GM21515 (cell line): ENCODE measurements at regions not wholly inside any gene's neighbourhood (a gene's known extent, or its start where the extent isn't known, plus 50 kb on each side); places are given as distances from the start of the nearest gene placed in this dataset.
"Not testable (repeated sequence)": the region's sequence is repeated elsewhere in the genome, so short reads cannot be mapped to it uniquely, and the experiment has no call there.

Source experiments
- ATAC-seq: cut with Tn5 transposase; IDR thresholded peaks from one replicate; pipeline ENCODE4 v1.9.1; 2021; ENCODE audit not compliant: unreplicated experiment

DNA sequence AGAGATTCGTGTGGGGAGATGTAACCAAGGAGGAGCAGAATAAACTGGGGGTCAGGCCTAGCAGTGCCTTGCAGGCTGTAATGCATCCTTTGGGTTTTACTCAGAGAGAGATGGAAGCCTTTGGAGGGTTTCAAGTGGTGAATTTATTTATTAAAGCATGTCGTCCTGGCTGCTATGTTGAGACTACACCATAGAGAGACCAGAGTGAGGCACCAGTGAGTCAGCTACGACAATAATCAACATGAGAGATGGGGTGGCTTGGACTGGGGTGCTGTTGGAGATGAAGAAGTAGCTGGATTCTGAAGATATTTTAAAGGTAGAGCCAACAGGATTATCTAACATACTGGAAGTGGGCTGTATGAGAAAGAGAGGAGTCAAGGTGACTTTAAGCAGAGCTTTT, 335.3 kb upstream of the ARHGEF26 start:
- no peak for ATAC-seq

DNA sequence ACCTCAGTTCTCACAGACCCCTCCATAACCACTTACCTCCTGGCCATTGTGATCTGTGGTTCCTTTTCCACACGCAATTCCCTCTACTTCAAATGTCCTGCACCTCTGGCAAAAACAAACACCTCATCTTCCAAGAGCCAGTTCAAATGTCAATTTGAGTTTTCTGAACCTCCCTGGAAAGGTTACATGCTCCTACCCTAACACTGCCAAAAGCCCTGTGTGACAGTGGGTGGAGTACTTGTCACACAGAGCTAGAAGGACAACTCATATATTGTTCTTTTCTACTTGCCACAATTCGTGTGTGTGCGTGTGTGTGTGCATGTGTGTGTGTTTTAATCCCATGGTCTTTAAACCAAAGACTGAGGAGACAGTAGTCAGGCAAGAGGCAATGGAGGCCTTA, 331.8 kb upstream of the ARHGEF26 start:
- ATAC-seq = no peak

DNA sequence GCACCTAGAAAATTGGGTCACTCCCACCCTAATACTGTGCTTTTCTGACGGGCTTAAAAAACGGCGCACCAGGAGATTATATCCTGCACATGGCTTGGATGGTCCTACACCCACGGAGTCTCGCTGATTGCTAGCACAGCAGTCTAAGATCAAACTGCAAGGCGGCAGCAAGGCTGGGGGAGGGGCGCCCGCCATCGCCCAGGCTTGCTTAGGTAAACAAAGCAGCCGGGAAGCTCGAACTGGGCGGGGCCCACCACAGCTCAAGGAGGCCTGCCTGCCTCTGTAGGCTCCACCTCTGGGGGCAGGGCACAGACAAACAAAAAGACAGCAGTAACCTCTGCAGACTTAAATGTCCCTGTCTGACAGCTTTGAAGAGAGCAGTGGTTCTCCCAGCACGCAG, 324.1 kb upstream of the ARHGEF26 start:
- ATAC-seq = not testable (repeated sequence)

DNA sequence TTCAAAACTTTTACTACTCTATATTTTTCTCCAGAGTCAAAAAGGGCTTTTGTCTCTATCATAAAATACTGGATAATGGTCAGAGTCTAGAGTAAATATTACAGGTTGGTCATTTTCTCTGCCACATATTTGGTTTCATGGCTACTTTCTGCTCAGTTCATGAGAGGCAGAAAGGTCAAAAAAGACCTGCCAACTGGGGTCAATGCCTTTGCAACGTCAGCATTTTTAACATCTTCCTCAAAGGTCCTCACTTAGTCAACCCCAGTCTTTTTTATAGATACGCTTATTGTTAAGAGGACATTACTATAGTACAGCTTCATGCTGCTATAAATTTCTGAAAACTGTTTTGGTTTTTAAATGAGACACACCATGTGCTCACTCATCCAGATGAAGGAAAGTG, 312.1 kb upstream of the ARHGEF26 start:
- no peak for ATAC-seq

DNA sequence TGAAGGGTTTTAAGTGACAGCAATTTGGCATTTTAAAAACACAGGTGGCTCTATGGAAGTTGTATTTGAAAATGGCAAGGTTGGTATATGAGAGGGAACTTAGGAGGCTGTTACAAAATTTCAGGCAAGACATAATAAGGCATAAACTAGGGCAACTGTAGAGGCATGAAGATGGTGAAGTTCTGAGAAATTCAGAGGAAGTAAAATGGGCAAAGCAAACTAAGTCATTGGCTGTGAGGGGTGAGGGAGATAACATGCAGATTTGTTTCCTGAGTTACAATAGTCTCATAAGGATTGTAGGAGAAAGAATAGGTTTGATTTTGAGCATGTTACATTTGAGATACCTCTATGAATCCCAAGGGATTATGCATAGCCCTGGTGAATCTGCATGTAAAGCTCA, 302.9 kb upstream of the ARHGEF26 start:
- ATAC-seq = no peak

DNA sequence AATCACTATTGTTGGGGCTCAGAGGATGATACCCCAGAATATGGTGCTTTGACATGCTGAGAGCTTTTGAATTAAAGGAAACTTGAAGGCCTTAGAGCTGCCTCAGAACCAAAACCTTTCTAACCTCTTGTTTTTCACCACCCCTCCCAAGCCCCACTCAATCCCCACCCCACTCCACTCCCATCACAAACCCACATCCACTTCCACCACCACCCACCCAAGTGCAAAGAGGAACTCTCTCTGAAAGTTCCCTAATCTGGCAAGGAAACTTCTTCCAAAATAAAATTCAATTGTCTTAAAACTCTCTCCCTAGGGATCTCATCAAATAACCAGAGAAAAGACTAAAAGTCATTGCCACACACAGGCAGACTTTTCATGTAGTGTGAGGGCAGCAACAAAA, 301.2 kb upstream of the ARHGEF26 start:
- ATAC-seq = no peak

DNA sequence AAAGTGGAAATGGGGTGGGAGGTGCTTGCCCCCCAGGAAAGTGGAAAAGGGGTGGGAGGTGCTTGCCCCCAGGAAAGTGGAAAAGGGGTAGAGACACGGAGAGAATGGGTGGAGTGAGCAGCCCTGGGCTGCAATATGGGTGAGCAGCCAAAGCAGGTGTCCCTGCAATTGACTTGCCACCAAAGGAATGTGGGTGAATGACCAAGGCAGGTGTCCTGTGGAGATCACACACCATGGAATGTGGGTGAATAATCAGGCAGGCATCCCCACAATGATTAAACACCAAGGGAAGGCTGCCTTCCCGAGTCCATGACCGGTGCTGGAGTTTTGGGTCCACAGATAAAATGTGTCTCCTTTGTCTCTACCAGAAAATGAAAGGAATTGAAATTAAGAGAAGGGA, 292.8 kb upstream of the ARHGEF26 start:
- not testable (repeated sequence) for ATAC-seq

DNA sequence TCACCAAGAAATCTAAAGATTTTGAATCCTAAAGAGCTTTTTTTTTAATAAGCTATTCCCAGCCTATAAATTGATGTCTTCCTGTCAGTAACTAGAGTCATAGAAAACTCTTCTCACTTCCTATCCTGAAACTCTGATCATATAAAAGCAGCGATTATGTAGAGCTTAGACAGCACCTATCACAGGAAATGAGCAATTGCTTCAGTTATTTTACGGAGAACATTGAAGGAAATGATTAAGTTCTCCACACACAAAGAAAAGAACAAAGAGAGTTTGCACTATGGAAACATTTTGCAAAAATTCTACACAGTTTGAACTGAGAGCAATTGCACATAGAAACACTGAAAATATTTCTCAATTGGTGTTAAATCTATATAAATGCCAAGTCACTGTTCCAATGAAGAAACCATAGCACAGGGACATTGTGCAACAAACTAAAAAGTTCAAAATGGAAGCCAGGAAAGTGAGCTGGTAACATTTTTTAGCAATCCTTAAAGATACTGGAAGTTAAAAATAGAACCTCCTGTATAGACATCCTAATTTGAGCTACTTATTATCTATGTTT, 291.5 kb upstream of the ARHGEF26 start:
- no peak for ATAC-seq

DNA sequence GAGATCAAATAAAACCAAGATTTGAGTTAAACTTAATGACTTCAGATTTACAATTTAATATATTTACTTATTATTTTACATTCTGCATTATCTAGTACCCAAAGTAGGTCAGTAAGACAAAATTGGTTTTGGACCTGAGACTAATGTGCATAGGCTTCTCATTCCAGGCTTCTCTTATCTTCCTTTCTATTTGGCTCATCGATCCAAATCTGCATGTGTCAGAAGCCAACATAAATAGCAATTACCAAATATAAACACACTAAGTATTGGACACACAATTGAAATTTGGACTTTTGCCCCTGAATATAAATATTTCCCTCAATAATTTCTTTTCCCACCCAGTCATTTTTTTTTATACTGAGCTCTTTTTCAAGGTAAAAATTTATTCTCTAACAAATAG, 290.6 kb upstream of the ARHGEF26 start:
- no peak for ATAC-seq

DNA sequence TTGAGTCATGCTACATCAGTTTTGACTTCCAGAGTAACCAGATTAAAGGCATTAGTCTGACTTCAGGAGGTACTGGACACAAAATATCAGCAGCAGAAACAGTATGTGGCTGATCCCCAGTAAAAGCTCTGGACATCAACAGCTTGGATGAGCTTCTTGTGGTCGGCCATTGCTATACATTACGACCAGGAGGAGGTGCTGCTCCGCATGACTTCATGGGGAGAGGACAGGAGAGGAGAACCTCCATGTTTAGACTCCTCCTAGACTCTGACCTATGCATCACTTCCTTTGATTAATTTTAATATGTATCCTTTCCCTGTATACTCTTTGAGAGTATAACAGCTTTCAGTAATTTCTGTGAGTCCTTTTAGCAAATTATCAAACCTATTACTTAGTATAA, 285.6 kb upstream of the ARHGEF26 start:
- peak; percentile 78 for ATAC-seq

DNA sequence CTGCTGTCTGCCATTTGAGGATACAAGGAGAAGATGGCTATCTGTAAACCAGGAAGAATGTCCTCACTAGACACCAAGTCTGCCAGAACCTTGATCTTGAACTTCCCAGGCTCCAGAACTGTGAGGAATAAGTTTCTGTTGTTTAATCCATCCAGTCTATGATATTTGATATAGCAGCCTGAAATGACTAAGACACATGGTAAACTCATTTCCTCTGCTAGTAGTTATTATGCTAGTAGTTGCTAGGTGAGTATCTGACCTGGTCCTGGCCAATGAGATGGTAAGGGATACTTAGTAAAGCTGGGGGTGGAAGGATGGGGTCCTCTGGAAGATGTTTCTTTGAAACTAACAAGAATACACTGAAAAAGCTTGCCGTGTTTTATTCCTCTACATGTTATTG, 280.7 kb upstream of the ARHGEF26 start:
- no peak for ATAC-seq

DNA sequence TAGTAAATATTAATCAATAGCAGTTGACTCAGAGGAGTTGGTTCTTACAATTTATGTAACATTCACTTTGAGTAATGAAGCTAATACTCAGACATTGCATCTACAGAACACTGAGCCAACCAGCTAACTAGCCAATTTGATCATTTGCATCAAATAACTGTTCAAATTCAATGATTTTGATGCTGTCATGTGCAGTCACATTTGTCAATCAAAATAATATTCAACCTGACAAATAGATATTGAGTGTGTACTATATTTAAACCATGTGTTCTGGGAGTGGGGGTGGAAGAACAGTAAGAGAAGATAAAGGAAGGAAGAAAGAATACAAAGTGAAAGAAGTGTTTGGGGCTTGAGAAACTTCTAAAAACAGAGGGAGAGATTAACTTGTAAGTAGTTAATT, 277.2 kb upstream of the ARHGEF26 start:
- no peak for ATAC-seq

DNA sequence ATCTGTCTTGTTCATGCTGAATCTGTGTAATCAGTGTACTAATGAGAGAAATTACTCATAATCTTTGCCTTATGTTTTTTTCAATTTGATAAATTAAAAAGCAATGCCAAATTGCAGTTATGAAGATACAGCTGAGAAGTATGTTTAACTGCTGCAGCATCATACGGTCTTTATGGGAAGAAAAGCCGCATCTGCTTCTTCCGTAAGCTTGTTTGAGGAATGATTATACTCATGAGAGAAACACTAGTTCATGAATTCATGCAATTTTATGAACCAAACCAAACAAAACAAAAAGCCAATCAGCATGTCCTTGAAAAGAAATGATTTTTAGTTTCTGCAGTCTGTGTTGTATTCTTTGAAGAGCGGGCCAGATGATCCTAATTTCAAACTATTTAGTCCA, 275.9 kb upstream of the ARHGEF26 start:
- no peak for ATAC-seq

DNA sequence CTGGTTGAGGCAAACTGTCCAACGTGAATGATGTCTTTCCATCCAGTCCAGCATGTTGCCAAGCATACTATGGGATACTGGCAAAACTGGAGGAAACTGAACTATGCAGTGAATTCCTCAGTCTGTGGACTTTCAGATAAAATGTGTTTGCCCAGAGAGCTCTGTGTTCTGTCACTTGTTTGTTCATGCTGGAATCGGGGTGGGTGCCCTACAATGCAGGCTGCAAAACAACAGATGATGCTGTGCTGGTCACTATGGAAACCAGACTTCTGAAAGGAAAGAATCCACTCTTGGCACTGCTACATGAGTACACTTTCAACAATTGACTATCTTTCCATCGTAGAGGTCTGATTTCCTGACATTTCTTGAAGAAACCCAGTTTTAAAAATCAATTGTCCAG, 272.5 kb upstream of the ARHGEF26 start:
- ATAC-seq = no peak

DNA sequence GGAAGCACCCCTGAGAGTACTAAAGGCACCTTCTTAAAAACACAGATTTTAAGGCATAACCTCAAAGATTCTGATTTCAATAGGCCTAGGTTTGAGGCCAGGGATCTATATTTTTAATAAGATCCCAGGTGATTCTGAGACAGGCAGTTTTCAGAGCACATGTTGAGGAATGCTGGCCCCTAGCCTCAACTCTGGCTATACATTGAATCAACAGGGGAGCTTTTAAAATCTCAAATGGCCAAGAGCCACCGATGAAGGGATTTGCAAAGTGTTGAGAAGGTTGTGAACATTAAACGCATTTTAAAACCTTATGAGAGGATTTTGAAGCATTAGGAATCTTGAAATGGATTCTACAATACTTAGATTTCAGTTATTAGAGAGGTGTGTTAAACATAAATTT, 268.8 kb upstream of the ARHGEF26 start:
- no peak for ATAC-seq

DNA sequence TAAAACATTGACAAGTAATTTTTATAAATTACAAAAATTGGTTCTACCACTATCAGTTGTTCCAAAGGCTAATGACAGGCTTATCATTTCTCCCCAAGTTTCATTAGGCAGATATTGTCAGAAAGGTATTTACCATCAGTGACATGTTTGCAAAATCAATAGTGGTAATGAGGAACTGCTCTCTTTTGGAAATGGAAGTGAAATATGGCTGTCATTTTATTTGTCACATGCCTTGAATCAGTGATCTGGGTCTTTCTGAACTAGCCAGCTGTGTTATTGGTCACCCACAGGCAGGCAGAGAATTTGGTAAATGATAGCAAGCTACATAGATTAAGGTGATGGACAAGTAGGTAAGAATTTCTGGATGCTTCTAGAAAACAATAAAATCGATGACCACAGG, 268.0 kb upstream of the ARHGEF26 start:
- no peak for ATAC-seq

DNA sequence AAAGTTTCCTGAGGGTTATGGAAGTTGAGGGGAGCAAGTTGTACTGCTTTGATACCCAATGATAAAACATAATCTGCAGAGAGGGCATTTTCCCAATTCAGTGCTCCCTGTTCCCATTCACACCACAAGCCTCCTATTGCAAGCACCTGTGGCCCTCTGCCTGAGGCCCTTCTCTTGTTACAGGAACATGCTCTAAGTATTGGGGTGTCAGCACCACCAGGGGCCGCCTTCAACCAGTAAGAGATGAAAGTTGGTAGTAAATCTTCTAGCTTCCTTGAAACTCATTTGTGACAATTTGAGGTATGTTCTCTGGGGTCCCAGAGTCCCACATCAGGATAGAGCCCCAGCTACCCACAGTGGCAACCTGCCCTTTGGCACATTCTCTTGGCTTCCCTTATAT, 265.4 kb upstream of the ARHGEF26 start:
- peak; percentile 56 for ATAC-seq

DNA sequence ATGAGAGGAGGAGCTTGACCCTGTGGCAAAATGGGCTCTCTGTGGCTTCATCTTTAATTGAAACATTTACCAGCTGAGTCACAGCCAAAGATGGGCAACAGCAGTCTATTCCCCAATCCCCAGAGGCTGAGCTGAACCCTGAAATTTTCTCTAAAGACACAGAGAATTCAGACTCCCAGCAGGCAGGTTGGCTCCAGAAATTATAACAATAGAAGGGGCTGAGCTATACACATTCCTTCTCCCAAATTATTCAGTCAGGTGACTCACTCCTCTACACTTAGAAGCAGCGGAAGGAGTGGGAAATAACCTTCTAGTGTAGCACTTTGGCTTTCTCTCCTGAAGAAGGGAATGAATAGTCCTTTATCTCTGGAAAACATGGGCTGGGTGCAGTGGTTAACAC, 264.3 kb upstream of the ARHGEF26 start:
- ATAC-seq = no peak

DNA sequence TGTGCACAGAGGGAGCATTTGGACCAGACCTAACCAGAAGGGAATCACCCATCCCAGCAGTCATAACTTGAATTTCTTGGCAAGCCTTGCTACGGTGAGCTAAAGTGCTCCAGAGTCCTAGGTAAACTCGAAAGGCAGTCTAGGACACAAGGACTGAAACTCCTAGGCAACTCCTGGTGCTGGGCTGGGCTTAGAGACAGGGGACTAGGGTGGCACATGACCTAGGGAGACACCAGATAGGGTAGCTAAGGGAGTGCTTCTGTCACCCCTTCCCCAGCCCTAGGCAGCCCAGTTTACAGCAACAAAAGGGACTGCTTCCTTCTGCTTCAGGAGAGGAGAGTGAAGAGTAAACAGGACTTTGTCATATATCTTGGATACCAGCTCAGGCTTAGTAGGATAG, 256.4 kb upstream of the ARHGEF26 start:
- ATAC-seq = no peak

DNA sequence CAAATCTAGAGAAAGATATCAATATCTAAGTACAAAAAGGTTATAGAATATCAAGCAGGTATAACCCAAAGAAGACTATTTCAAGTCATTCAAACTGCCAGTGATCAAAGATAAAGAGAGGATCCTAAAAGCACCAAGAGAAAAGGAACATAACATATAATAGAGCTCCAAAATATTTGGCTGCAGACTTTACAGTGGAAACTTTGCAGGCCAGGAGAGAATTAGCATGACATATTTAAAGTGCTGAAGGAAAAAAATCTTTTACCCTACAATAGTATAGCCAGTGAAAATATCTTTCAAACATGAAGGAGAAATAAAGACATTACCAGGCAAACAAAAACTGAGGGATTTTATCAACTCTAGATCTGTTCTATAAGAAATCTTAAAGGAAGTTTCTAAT, 254.3 kb upstream of the ARHGEF26 start:
- ATAC-seq = no peak

DNA sequence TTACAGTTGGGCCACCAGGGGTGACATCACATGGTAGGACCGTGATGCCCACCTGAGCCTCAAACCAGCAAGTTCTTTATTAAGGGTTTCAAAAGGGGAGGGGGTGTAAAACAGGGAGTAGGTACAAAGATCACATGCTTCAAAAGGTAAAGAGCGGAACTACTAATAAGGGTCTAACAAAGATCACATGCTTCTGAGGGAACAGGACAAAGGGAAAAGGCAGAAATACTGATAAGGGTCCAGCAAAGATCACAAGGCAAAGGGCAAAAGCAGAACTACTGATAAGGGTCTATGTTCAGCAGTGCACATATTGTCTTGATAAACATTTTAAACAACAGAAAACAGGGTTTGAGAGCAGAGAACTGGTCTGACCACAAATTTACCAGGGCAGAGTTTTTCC, 246.8 kb upstream of the ARHGEF26 start:
- not testable (repeated sequence) for ATAC-seq

DNA sequence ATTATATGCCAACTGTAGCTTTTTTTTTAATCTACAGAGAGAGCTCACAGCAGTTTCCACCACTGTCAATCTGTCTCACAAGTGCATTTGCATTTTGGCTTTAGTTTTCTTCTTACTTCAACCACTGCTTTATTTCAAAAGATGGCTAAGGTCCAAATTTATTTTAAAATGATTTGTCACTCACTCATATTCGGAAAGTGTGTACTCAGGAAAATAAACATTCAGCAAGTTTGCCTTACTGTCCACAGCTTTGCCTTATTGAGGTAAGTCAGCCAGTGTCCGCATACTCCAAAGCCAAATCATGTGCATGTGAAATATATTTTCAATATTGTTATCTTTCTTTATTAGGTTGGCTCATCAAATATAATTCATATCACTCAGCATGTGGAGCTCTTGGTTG, 240.7 kb upstream of the ARHGEF26 start:
- no peak for ATAC-seq

DNA sequence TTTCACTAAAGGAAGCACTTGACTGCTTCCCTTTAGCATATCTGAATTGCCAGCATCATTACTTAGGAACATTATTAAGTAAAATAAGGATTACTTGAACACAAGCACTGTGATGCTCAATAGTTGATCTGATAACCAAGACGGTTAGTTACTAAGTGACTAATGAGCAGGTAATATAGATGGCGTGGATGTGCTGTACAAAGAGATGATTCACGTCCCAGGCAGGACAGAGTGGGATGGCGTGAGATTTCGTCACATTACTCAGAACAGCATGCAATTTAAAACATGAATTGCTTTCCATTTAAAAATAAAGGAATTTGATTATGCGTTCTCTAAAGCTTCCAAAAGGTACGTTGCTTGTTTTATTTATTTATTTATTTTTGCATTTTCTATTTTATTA, 240.0 kb upstream of the ARHGEF26 start:
- no peak for ATAC-seq

DNA sequence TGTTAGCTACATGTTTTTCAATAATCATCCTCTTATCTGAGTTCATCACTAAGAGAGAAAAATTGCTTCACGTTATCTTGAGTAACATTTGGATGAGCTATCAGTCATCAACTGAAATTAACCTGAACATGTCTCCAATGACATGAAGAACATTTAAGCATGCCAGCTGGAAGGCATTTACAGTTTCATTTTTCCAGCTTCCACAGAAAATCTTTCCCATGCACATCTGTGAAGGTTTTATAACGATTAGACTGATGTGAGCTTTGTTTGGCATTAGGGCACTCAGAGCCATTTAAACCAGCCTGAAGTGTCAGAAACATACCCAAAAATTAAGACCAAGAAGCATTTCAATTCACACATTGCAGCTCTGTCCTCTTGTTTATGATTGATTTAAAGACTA, 235.8 kb upstream of the ARHGEF26 start:
- ATAC-seq = no peak
